ENCODE measurements at regions not wholly inside any gene's neighbourhood (a gene's known extent, or its start where the extent isn't known, plus 50 kb on each side); places are given as distances from the start of the nearest gene placed in this dataset.

DNA sequence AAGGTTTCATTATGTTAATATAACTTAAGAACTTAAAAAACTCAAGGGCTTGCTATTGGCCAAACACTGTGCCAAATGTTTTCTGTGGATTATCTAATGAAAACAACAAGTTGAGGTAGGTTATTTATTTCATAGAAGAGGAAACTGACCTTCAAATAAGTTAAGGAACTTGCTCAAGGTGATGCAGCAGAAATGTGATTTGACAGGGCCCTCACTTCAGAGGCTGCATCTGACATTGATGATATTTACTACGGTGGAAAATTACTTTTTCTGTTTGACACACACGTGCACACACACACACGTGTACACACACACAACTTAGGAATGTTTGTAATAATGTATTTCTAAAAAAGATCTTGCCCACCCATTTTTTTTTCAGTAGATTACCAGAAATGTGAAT is 137.2 kb upstream of the CXCR4 start:
- Histone ChIP-seq H2BK15ac (ENCODE audit: low read depth, low read length) (no peak overlapping the region), H4K8ac (replicated peaks; ENCODE audit: insufficient read length, low read depth, low read length) (no peak overlapping the region), H3K14ac (ENCODE audit: insufficient read depth, low read length) (no peak overlapping the region), H3K23ac (ENCODE audit: insufficient read length, low read depth, low read length) (no peak overlapping the region), H3K9me3 (ENCODE audit: control insufficient read depth, low read depth, low read length) (no peaks in the 10 kb centered on the region), H3K4me2 (ENCODE audit: insufficient read depth, insufficient read length, low read length) (no peak overlapping the region), H3K79me1 (ENCODE audit: insufficient read depth, low read depth, low read length, poor library complexity, severe bottlenecking) (no peaks in the 10 kb centered on the region), H2BK20ac (ENCODE audit: low read depth, low read length, poor library complexity, severe bottlenecking) (no peak overlapping the region), H3K27me3 (ENCODE audit: insufficient read depth, low read length) (no peaks in the 10 kb centered on the region), H2BK5ac (ENCODE audit: insufficient read length, low read length) (no peak overlapping the region), H4K5ac (ENCODE audit: insufficient read length, low read depth, low read length) (no peak overlapping the region), H3T11ph (ENCODE audit: low read length) (no peak overlapping the region), H3K56ac (ENCODE audit: insufficient read length, low read depth, low read length) (no peak overlapping the region), H3K23me2 (ENCODE audit: insufficient read length, low read depth, low read length, poor library complexity, severe bottlenecking) (no peaks in the 10 kb centered on the region), H3K9ac (ENCODE audit: extremely low read depth, insufficient read length, low read length) (no peak overlapping the region), H2BK12ac (ENCODE audit: insufficient read length, low read depth, low read length) (no peak overlapping the region), H2AK5ac (ENCODE audit: insufficient read length, low read length) (no peak overlapping the region), H3K4me1 (ENCODE audit: insufficient read depth, low read length) (no peaks in the 10 kb centered on the region), H4K91ac (ENCODE audit: insufficient read length, low read depth, low read length) (no peak overlapping the region), H3K4ac (ENCODE audit: low read depth, low read length) (no peak overlapping the region), H2BK120ac (ENCODE audit: low read depth, low read length, poor library complexity, severe bottlenecking) (no peak overlapping the region), H3K79me2 (ENCODE audit: insufficient read depth, low read length) (no peaks in the 10 kb centered on the region), H3K27ac (ENCODE audit: insufficient read length, low read depth, low read length) (no peak overlapping the region), H4K20me1 (ENCODE audit: control insufficient read depth, insufficient read depth, insufficient read length) (no peaks in the 10 kb centered on the region), H3K18ac (ENCODE audit: insufficient read length, low read depth, low read length) (no peak overlapping the region), H2AFZ (ENCODE audit: low read length) (no peak overlapping the region)
- H3K36me3 Mint-ChIP-seq (ENCODE audit: insufficient read depth in 1 of 3, low read depth in 3 of 3): no peaks in the 10 kb centered on the region
- no CpG with 5 or more reads among the region's 3 CpGs for WGBS (ENCODE audit: extremely low coverage, insufficient read length, low lambda C conversion rate)
- H3K27ac Mint-ChIP-seq: no peak overlapping the region
- TF ChIP-seq, protein P1, sequence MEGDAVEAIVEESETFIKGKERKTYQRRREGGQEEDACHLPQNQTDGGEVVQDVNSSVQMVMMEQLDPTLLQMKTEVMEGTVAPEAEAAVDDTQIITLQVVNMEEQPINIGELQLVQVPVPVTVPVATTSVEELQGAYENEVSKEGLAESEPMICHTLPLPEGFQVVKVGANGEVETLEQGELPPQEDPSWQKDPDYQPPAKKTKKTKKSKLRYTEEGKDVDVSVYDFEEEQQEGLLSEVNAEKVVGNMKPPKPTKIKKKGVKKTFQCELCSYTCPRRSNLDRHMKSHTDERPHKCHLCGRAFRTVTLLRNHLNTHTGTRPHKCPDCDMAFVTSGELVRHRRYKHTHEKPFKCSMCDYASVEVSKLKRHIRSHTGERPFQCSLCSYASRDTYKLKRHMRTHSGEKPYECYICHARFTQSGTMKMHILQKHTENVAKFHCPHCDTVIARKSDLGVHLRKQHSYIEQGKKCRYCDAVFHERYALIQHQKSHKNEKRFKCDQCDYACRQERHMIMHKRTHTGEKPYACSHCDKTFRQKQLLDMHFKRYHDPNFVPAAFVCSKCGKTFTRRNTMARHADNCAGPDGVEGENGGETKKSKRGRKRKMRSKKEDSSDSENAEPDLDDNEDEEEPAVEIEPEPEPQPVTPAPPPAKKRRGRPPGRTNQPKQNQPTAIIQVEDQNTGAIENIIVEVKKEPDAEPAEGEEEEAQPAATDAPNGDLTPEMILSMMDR (conservative IDR thresholded peaks at IDR 0.05): no peak
- no peak overlapping the region for H3K4me3 Mint-ChIP-seq
- DNase-seq: no peak
- no peaks in the 10 kb centered on the region for H3K4me1 Mint-ChIP-seq
- no peaks in the 10 kb centered on the region; a peak in 1 of 5 replicates for H3K9me3 Mint-ChIP-seq
- H3K27me3 Mint-ChIP-seq (ENCODE audit: low read depth): no peaks in the 10 kb centered on the region; the same call in 1 of the 2 replicates
